ENCODE measurements at regions not wholly inside any gene's neighbourhood (a gene's known extent, or its start where the extent isn't known, plus 50 kb on each side); places are given as distances from the start of the nearest gene placed in this dataset.

- Histone ChIP-seq H3K36me3 (ENCODE audit: control insufficient read depth in 5 of 5, insufficient read depth in 5 of 5, low read length in 5 of 5) (no peaks in the 10 kb centered on the region), H3K9ac (ENCODE audit: low read length in 5 of 5) (no peak overlapping the region), H3K4me1 (ENCODE audit: control insufficient read depth in 5 of 5, insufficient read depth in 5 of 5, low read length in 5 of 5) (no peaks in the 10 kb centered on the region), H3K27ac (ENCODE audit: low read depth, low read length) (no peak overlapping the region), H3K9me3 (ENCODE audit: control insufficient read depth in 5 of 5, low read length in 5 of 5) (no peaks in the 10 kb centered on the region), H3K4me3 (ENCODE audit: low read depth in 1 of 5, low read length in 5 of 5) (no peak overlapping the region), H3K27me3 (ENCODE audit: control insufficient read depth in 5 of 5, insufficient read depth in 4 of 5, low read length in 5 of 5) (no peaks in the 10 kb centered on the region)
Measured at GRCh38 chr7:51757960-51758359, 441.4 kb upstream of the COBL start.

- no peaks in the 10 kb centered on the region for H3K36me3 ChIP-seq (ENCODE audit: control insufficient read depth in 5 of 5, insufficient read depth in 5 of 5, low read length in 5 of 5)
- H3K27me3 ChIP-seq (ENCODE audit: control insufficient read depth in 5 of 5, insufficient read depth in 4 of 5, low read length in 5 of 5): no peaks in the 10 kb centered on the region
- no peak overlapping the region for H3K27ac ChIP-seq (ENCODE audit: low read depth, low read length)
- no peaks in the 10 kb centered on the region for H3K4me1 ChIP-seq (ENCODE audit: control insufficient read depth in 5 of 5, insufficient read depth in 5 of 5, low read length in 5 of 5)
- peaks cover 0 to 21% (median 8%) of the 10 kb centered on the region in 5 donors for H3K9me3 ChIP-seq (ENCODE audit: control insufficient read depth in 5 of 5, low read length in 5 of 5)
- no peak overlapping the region for H3K4me3 ChIP-seq (ENCODE audit: low read depth in 1 of 5, low read length in 5 of 5)
- H3K9ac ChIP-seq (ENCODE audit: low read length in 5 of 5): no peak overlapping the region
Measured at GRCh38 chr7:51732951-51733350, 416.3 kb upstream of the COBL start.

DNA sequence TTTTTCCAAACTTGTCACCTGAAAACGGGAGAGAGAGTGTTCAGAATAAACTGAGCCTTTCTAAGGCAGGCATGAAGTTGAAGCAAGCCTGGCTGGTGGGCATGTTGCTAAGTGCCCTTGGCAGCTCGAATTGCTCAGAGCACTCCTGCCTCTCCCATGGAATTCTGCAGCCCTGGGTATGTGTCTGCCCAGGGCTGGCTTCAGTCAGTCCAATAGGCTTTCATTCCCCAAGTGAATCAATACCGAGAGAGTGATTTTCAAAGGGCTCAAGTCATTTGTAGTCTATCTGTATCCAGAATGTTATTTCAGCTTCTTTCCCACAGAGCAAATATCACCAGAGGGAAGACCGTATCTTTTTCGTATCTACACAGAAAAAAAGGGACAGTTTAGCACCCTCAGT lies 415.5 kb upstream of the COBL start:
- Histone ChIP-seq H3K27ac (ENCODE audit: low read depth, low read length) (no peak overlapping the region), H3K9me3 (ENCODE audit: control insufficient read depth in 5 of 5, low read length in 5 of 5) (peaks cover 0 to 19% (median 8%) of the 10 kb centered on the region in 5 donors), H3K36me3 (ENCODE audit: control insufficient read depth in 5 of 5, insufficient read depth in 5 of 5, low read length in 5 of 5) (no peaks in the 10 kb centered on the region), H3K4me1 (ENCODE audit: control insufficient read depth in 5 of 5, insufficient read depth in 5 of 5, low read length in 5 of 5) (no peaks in the 10 kb centered on the region), H3K27me3 (ENCODE audit: control insufficient read depth in 5 of 5, insufficient read depth in 4 of 5, low read length in 5 of 5) (no peaks in the 10 kb centered on the region), H3K9ac (ENCODE audit: low read length in 5 of 5) (no peak overlapping the region), H3K4me3 (ENCODE audit: low read depth in 1 of 5, low read length in 5 of 5) (no peak overlapping the region)

- H3K4me3 ChIP-seq (ENCODE audit: low read depth in 1 of 5, low read length in 5 of 5): no peak overlapping the region
- H3K4me1 ChIP-seq (ENCODE audit: control insufficient read depth in 5 of 5, insufficient read depth in 5 of 5, low read length in 5 of 5): no peaks in the 10 kb centered on the region
- H3K9me3 ChIP-seq (ENCODE audit: control insufficient read depth in 5 of 5, low read length in 5 of 5): peaks cover 0 to 18% (median 8%) of the 10 kb centered on the region in 5 donors
- H3K27ac ChIP-seq (ENCODE audit: low read depth, low read length): no peak overlapping the region
- H3K36me3 ChIP-seq (ENCODE audit: control insufficient read depth in 5 of 5, insufficient read depth in 5 of 5, low read length in 5 of 5): no peaks in the 10 kb centered on the region
- H3K9ac ChIP-seq (ENCODE audit: low read length in 5 of 5): no peak overlapping the region
- no peaks in the 10 kb centered on the region for H3K27me3 ChIP-seq (ENCODE audit: control insufficient read depth in 5 of 5, insufficient read depth in 4 of 5, low read length in 5 of 5)
Measured at GRCh38 chr7:51731075-51731474, 414.5 kb upstream of the COBL start.

DNA sequence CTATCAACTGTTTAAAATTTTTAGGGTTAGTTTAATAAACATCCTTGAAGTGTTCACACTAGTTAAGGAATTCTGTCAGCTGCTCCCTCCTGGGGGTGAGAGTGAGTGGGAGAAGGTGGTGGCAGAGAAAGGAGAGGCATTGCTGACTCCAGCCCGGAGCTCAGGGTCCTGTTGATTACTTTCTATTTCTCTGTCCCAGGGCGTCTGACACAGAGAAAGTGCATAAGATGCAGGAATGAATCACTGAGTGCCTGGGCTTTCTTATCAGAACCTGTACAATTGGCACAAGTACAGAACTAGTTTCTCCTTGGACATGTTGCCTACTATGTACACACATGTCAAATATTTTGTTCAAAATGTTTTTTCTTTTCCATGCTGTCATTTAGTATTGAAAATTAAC lies 410.8 kb upstream of the COBL start:
- H3K9ac ChIP-seq (ENCODE audit: low read length in 5 of 5): no peak overlapping the region
- H3K4me3 ChIP-seq (ENCODE audit: low read depth in 1 of 5, low read length in 5 of 5): no peak overlapping the region
- no peaks in the 10 kb centered on the region for H3K4me1 ChIP-seq (ENCODE audit: control insufficient read depth in 5 of 5, insufficient read depth in 5 of 5, low read length in 5 of 5)
- H3K9me3 ChIP-seq (ENCODE audit: control insufficient read depth in 5 of 5, low read length in 5 of 5): peaks cover 0 to 8% (median 0%) of the 10 kb centered on the region in 5 donors
- H3K36me3 ChIP-seq (ENCODE audit: control insufficient read depth in 5 of 5, insufficient read depth in 5 of 5, low read length in 5 of 5): no peaks in the 10 kb centered on the region
- H3K27me3 ChIP-seq (ENCODE audit: control insufficient read depth in 5 of 5, insufficient read depth in 4 of 5, low read length in 5 of 5): no peaks in the 10 kb centered on the region
- H3K27ac ChIP-seq (ENCODE audit: low read depth, low read length): no peak overlapping the region

DNA sequence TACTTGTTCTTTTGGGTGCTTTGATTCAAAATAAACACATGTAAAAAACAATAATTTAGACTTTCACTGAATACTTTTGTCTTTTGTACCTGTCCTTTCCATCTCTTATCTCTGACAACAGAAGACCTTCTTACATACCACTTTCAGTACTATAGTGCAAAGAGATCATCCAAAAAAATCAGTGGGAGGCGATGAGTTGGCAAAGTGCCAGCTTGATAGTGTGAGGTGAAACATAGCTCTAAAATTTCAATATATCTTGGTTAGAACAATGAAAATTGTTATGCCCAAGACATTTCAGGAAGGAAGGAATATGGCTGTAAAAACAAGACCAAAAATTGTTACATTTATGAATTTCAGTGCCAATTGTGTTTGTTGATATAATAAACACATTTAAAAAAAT lies 390.2 kb upstream of the COBL start:
- Histone ChIP-seq H3K4me3 (ENCODE audit: low read depth in 1 of 5, low read length in 5 of 5) (no peak overlapping the region), H3K27ac (ENCODE audit: low read depth, low read length) (no peak overlapping the region), H3K9ac (ENCODE audit: low read length in 5 of 5) (no peak overlapping the region), H3K27me3 (ENCODE audit: control insufficient read depth in 5 of 5, insufficient read depth in 4 of 5, low read length in 5 of 5) (no peaks in the 10 kb centered on the region), H3K9me3 (ENCODE audit: control insufficient read depth in 5 of 5, low read length in 5 of 5) (peaks cover 0 to 10% (median 6%) of the 10 kb centered on the region in 5 donors), H3K4me1 (ENCODE audit: control insufficient read depth in 5 of 5, insufficient read depth in 5 of 5, low read length in 5 of 5) (no peaks in the 10 kb centered on the region), H3K36me3 (ENCODE audit: control insufficient read depth in 5 of 5, insufficient read depth in 5 of 5, low read length in 5 of 5) (no peaks in the 10 kb centered on the region)

GRCh38 chr7:51705701-51706100 lies 389.1 kb upstream of the COBL start:
- H3K36me3 ChIP-seq (ENCODE audit: control insufficient read depth in 5 of 5, insufficient read depth in 5 of 5, low read length in 5 of 5): no peaks in the 10 kb centered on the region
- no peaks in the 10 kb centered on the region for H3K4me1 ChIP-seq (ENCODE audit: control insufficient read depth in 5 of 5, insufficient read depth in 5 of 5, low read length in 5 of 5)
- no peaks in the 10 kb centered on the region for H3K27me3 ChIP-seq (ENCODE audit: control insufficient read depth in 5 of 5, insufficient read depth in 4 of 5, low read length in 5 of 5)
- H3K4me3 ChIP-seq (ENCODE audit: low read depth in 1 of 5, low read length in 5 of 5): no peak overlapping the region
- H3K9me3 ChIP-seq (ENCODE audit: control insufficient read depth in 5 of 5, low read length in 5 of 5): peaks cover 0 to 11% (median 6%) of the 10 kb centered on the region in 5 donors
- H3K27ac ChIP-seq (ENCODE audit: low read depth, low read length): no peak overlapping the region
- no peak overlapping the region for H3K9ac ChIP-seq (ENCODE audit: low read length in 5 of 5)

DNA sequence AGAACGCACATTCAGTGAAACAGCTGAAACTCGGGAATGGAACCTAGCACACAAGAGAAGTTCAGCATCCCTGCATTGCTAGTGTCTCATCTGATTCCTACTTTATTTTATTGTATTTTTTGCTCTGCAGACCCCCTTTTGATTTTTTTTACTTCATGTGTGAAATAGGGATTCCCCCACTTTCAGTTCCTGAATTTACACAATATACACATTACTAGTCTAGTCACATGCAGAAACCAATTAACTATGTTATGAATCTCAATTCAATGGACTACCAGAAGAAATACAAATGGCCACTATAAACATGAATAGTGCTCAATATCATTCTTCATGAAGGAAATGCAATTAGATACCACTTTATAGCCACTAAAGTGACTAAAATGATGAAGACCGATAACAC lies 386.1 kb upstream of the COBL start:
- Histone ChIP-seq H3K9ac (ENCODE audit: low read length in 5 of 5) (no peak overlapping the region), H3K36me3 (ENCODE audit: control insufficient read depth in 5 of 5, insufficient read depth in 5 of 5, low read length in 5 of 5) (no peaks in the 10 kb centered on the region), H3K9me3 (ENCODE audit: control insufficient read depth in 5 of 5, low read length in 5 of 5) (peaks cover 0 to 11% (median 6%) of the 10 kb centered on the region in 5 donors), H3K27me3 (ENCODE audit: control insufficient read depth in 5 of 5, insufficient read depth in 4 of 5, low read length in 5 of 5) (no peaks in the 10 kb centered on the region), H3K4me3 (ENCODE audit: low read depth in 1 of 5, low read length in 5 of 5) (no peak overlapping the region), H3K4me1 (ENCODE audit: control insufficient read depth in 5 of 5, insufficient read depth in 5 of 5, low read length in 5 of 5) (no peaks in the 10 kb centered on the region), H3K27ac (ENCODE audit: low read depth, low read length) (no peak overlapping the region)

DNA sequence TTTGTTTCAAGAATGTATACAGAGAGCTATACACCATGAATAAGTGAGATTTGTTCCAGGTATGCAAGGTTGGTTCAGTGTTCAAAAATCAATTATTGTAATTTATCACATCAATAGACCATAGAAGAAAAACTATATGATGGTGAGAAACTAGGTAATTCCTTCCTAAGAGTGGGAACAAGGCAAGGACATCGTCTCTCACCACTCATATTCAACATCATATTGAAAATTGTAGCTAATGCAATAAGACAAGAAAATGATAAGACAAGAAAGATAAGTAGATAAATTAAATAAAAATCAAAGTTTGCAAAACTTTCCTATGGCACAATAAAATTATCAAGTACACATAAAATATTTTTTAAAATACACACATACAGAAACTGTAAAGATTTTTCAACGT lies 385.3 kb upstream of the COBL start:
- no peaks in the 10 kb centered on the region for H3K27me3 ChIP-seq (ENCODE audit: control insufficient read depth in 5 of 5, insufficient read depth in 4 of 5, low read length in 5 of 5)
- H3K9me3 ChIP-seq (ENCODE audit: control insufficient read depth in 5 of 5, low read length in 5 of 5): peaks cover 0 to 11% (median 6%) of the 10 kb centered on the region in 5 donors
- no peak overlapping the region for H3K9ac ChIP-seq (ENCODE audit: low read length in 5 of 5)

GRCh38 chr7:51700593-51701215 lies 384.1 kb upstream of the COBL start:
- H3K9ac ChIP-seq (ENCODE audit: low read length in 5 of 5): no peak overlapping the region
- no peak overlapping the region for H3K27ac ChIP-seq (ENCODE audit: low read depth, low read length)
- no peak overlapping the region for H3K4me3 ChIP-seq (ENCODE audit: low read depth in 1 of 5, low read length in 5 of 5)
- H3K36me3 ChIP-seq (ENCODE audit: control insufficient read depth in 5 of 5, insufficient read depth in 5 of 5, low read length in 5 of 5): no peaks in the 10 kb centered on the region
- no peaks in the 10 kb centered on the region for H3K4me1 ChIP-seq (ENCODE audit: control insufficient read depth in 5 of 5, insufficient read depth in 5 of 5, low read length in 5 of 5)
- H3K9me3 ChIP-seq (ENCODE audit: control insufficient read depth in 5 of 5, low read length in 5 of 5): peaks cover 0 to 11% (median 6%) of the 10 kb centered on the region in 5 donors
- H3K27me3 ChIP-seq (ENCODE audit: control insufficient read depth in 5 of 5, insufficient read depth in 4 of 5, low read length in 5 of 5): no peaks in the 10 kb centered on the region

More for the DNA sequence above, 385.3 kb upstream of the COBL start:
- no peak overlapping the region for H3K4me3 ChIP-seq (ENCODE audit: low read depth in 1 of 5, low read length in 5 of 5)
- H3K27ac ChIP-seq (ENCODE audit: low read depth, low read length): no peak overlapping the region
- no peaks in the 10 kb centered on the region for H3K4me1 ChIP-seq (ENCODE audit: control insufficient read depth in 5 of 5, insufficient read depth in 5 of 5, low read length in 5 of 5)
- H3K36me3 ChIP-seq (ENCODE audit: control insufficient read depth in 5 of 5, insufficient read depth in 5 of 5, low read length in 5 of 5): no peaks in the 10 kb centered on the region

Measured in subcutaneous abdominal adipose tissue (tissue), 5 donors.